ENCODE measurements at regions not wholly inside any gene's neighbourhood (a gene's known extent, or its start where the extent isn't known, plus 50 kb on each side); places are given as distances from the start of the nearest gene placed in this dataset.

GRCh38 chr6:138557147-138557546 is 57.9 kb upstream of the NHSL1 start:
- H3K27me3 ChIP-seq (ENCODE audit: control insufficient read depth in 1 of 2, insufficient read depth in 2 of 2, low read length in 2 of 2), result peaks cover 0 to 8% of the 10 kb centered on the region in 2 experiments
- Mint-ChIP-seq H3K27me3 (peaks cover 30% of the 10 kb centered on the region), H3K4me1 (ENCODE audit: low read depth) (no peaks in the 10 kb centered on the region), H3K9me3 (no peaks in the 10 kb centered on the region), H3K27ac (no peak overlapping the region), H3K36me3 (ENCODE audit: low read depth) (no peaks in the 10 kb centered on the region), H3K4me3 (no peak overlapping the region)
- DNase-seq (no peak), ATAC-seq (ENCODE audit: poor library complexity) (no peak)
- intact Hi-C loops (cut with DNase I, micrococcal nuclease), result no loop called here
- H3K4me1 ChIP-seq (ENCODE audit: insufficient read depth, low read length), result no peaks in the 10 kb centered on the region
- no peak for TF ChIP-seq CTCF (IDR thresholded peaks at IDR 0.05)
- no peak overlapping the region for H3K4me3 ChIP-seq (ENCODE audit: low read length)
- ChIA-PET POLR2A (no interaction called here), CTCF (no interaction called here)
- no peaks in the 10 kb centered on the region for H3K9me3 ChIP-seq (ENCODE audit: control insufficient read depth in 1 of 2, insufficient read depth in 1 of 2, low read length in 2 of 2)
- H3K36me3 ChIP-seq (ENCODE audit: insufficient read depth, low read length), result no peaks in the 10 kb centered on the region
- no peak overlapping the region for H3K27ac ChIP-seq (ENCODE audit: low read depth in 1 of 2, low read length in 2 of 2)

- Histone ChIP-seq H3K27me3 (ENCODE audit: control insufficient read depth in 1 of 2, insufficient read depth in 2 of 2, low read length in 2 of 2) (peaks cover 0 to 8% of the 10 kb centered on the region in 2 experiments), H3K36me3 (ENCODE audit: insufficient read depth, low read length) (no peaks in the 10 kb centered on the region), H3K4me3 (ENCODE audit: low read length) (no peak overlapping the region), H3K27ac (ENCODE audit: low read depth in 1 of 2, low read length in 2 of 2) (no peak overlapping the region), H3K9me3 (ENCODE audit: control insufficient read depth in 1 of 2, insufficient read depth in 1 of 2, low read length in 2 of 2) (no peaks in the 10 kb centered on the region), H3K4me1 (ENCODE audit: insufficient read depth, low read length) (no peaks in the 10 kb centered on the region)
- CTCF ChIA-PET, result no interaction called here
- DNase-seq (no peak), ATAC-seq (ENCODE audit: poor library complexity) (no peak)
- peaks cover 39% of the 10 kb centered on the region for H3K27me3 Mint-ChIP-seq
- TF ChIP-seq CTCF (IDR thresholded peaks at IDR 0.05), result no peak
- no peaks in the 10 kb centered on the region for H3K9me3 Mint-ChIP-seq
- no peak overlapping the region for H3K4me3 Mint-ChIP-seq
- POLR2A ChIA-PET, result no interaction called here
- intact Hi-C loops (cut with DNase I, micrococcal nuclease), result no loop called here
- H3K4me1 Mint-ChIP-seq (ENCODE audit: low read depth), result no peaks in the 10 kb centered on the region
- H3K27ac Mint-ChIP-seq, result no peak overlapping the region
- no peaks in the 10 kb centered on the region for H3K36me3 Mint-ChIP-seq (ENCODE audit: low read depth)
Measured at GRCh38 chr6:138559143-138559542, 59.8 kb upstream of the NHSL1 start.

DNA sequence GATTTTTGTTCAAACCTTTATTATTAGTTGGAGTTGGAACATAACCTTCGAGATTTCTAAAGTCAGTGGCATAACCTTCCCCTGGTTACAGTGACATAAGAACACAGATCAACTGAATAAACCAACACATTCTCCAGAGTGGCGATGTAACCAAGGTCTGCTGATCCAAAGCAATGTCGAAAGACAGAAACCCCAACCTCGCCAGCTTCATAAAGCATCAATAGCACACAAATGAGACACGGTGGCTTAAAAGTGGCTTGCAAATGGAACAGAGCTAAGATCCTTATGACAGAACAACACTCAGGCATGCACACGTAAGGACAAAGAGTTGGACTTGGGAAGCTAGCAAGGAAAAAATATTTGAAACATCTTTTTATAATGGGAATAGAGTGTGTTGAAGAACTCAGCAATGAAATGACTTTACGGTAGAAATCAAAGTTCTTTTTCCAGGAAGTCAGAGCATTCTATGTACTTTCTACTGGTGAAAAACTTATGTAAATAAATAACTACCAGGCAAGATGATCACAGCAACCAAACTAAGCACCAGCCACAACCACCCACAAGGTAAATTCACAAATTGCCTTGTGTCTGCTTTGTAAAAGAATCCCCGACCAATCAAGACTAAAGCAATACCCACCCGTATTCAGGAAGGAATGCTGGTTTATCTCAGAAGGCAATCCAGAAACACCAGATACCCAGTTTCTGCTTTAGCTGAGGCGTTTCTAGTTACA is 61.0 kb upstream of the NHSL1 start:
- Mint-ChIP-seq H3K4me1 (ENCODE audit: low read depth) (no peaks in the 10 kb centered on the region), H3K27me3 (peaks cover 49% of the 10 kb centered on the region), H3K9me3 (no peaks in the 10 kb centered on the region), H3K36me3 (ENCODE audit: low read depth) (no peaks in the 10 kb centered on the region), H3K4me3 (no peak overlapping the region), H3K27ac (no peak overlapping the region)
- POLR2A ChIA-PET, result no interaction called here
- no peaks in the 10 kb centered on the region for H3K36me3 ChIP-seq (ENCODE audit: insufficient read depth, low read length)
- H3K4me1 ChIP-seq (ENCODE audit: insufficient read depth, low read length), result no peaks in the 10 kb centered on the region
- intact Hi-C loops (cut with DNase I, micrococcal nuclease), result no loop called here
- no peak for DNase-seq
- H3K4me3 ChIP-seq (ENCODE audit: low read length), result no peak overlapping the region
- peaks cover 0 to 8% of the 10 kb centered on the region in 2 experiments for H3K27me3 ChIP-seq (ENCODE audit: control insufficient read depth in 1 of 2, insufficient read depth in 2 of 2, low read length in 2 of 2)
- no peak for TF ChIP-seq CTCF (IDR thresholded peaks at IDR 0.05)
- ATAC-seq (ENCODE audit: poor library complexity), result no peak
- no peaks in the 10 kb centered on the region for H3K9me3 ChIP-seq (ENCODE audit: control insufficient read depth in 1 of 2, insufficient read depth in 1 of 2, low read length in 2 of 2)
- CTCF ChIA-PET, result interaction anchor here (0.7 kb wide), 1 partner anchor 8 kb away, joined by 3 read pairs; no protein-coding TSS in a partner anchor
- H3K27ac ChIP-seq (ENCODE audit: low read depth in 1 of 2, low read length in 2 of 2), result no peak overlapping the region

All from CD4-positive, alpha-beta T cell (primary cell).